Tibial nerve (tissue), 4 donors: ENCODE measurements at regions not wholly inside any gene's neighbourhood (a gene's known extent, or its start where the extent isn't known, plus 50 kb on each side); places are given as distances from the start of the nearest gene placed in this dataset.
"Not testable (repeated sequence)": the region's sequence is repeated elsewhere in the genome, so short reads cannot be mapped to it uniquely, and the experiment has no call there.

Source experiments
- DNase-seq, 2 donors: peaks; one replicate each; pipeline ENCODE4 v3.0.0-alpha.2; 2019; ENCODE audit warnings: low spot score in 2 of 2
- H3K27ac ChIP-seq, 4 donors: fragments of 200-600 bp; sonication (generic) in 3 of 4; one replicate each; pipeline ENCODE4 v1.5.1; 2017 to 2019; ENCODE audit warnings: mild to moderate bottlenecking in 1 of 4
- H3K27me3 ChIP-seq, 2 donors: fragments of 200-600 bp; sonication (generic) in 1 of 2; one replicate each; pipeline versions ENCODE4 v1.5.1 to v1.6.0; 2017 to 2019
- H3K36me3 ChIP-seq, 3 donors: fragments of 200-600 bp; sonication (generic); one replicate each; pipeline ENCODE4 v1.5.1; 2018 to 2019
- H3K4me1 ChIP-seq, 4 donors: fragments of 200-600 bp; sonication (generic) in 3 of 4; one replicate each; pipeline ENCODE4 v1.5.1; 2017 to 2019
- H3K4me3 ChIP-seq, 4 donors: fragments of 200-600 bp; sonication (generic) in 3 of 4; one replicate each; pipeline ENCODE4 v1.5.1; 2017 to 2019; ENCODE audit warnings: mild to moderate bottlenecking in 1 of 4, moderate library complexity in 1 of 4
- H3K9me3 ChIP-seq, 4 donors: fragments of 200-600 bp; sonication (generic) in 3 of 4; one replicate each; pipeline ENCODE4 v1.5.1; 2017 to 2019
- EP300 ChIP-seq, 2 donors: sonication (generic); formaldehyde crosslinking; IDR thresholded peaks; one replicate each; pipeline ENCODE4 v1.6.1; 2017; ENCODE audit warnings: antibody characterized with exemption in 2 of 2, mild to moderate bottlenecking in 1 of 2
- POLR2A ChIP-seq, 2 donors: fragments of 450-650 bp; IDR thresholded peaks; one replicate each; pipeline ENCODE4 v1.6.1; 2017; ENCODE audit warnings: antibody characterized with exemption in 2 of 2, mild to moderate bottlenecking in 2 of 2, moderate library complexity in 2 of 2
- WGBS, 2 donors: methylation state at CpG; one replicate each; pipeline ENCODE4 v1.1.5; 2018; 5-methylcytosine and 5-hydroxymethylcytosine counted together
- TF ChIP-seq, protein P1 (sequence below), 5 experiments: fragments of 200-600 bp in 3 of 5; fragments of 450-650 bp in 2 of 5; sonication (generic) in 3 of 5; IDR thresholded peaks; one replicate each; pipeline ENCODE4 v1.5.1; 2016 to 2019; ENCODE audit warnings: antibody characterized with exemption in 5 of 5, mild to moderate bottlenecking in 3 of 5, moderate library complexity in 2 of 5

- Histone ChIP-seq H3K9me3 (peaks cover 0 to 5% (median 0%) of the 10 kb centered on the region in 4 donors), H3K4me3 (no peak overlapping the region), H3K36me3 (no peaks in the 10 kb centered on the region), H3K27ac (no peak overlapping the region), H3K27me3 (no peaks in the 10 kb centered on the region), H3K4me1 (no peaks in the 10 kb centered on the region)
- TF ChIP-seq EP300 (IDR thresholded peaks at IDR 0.05) = no peak
- TF ChIP-seq, protein P1, sequence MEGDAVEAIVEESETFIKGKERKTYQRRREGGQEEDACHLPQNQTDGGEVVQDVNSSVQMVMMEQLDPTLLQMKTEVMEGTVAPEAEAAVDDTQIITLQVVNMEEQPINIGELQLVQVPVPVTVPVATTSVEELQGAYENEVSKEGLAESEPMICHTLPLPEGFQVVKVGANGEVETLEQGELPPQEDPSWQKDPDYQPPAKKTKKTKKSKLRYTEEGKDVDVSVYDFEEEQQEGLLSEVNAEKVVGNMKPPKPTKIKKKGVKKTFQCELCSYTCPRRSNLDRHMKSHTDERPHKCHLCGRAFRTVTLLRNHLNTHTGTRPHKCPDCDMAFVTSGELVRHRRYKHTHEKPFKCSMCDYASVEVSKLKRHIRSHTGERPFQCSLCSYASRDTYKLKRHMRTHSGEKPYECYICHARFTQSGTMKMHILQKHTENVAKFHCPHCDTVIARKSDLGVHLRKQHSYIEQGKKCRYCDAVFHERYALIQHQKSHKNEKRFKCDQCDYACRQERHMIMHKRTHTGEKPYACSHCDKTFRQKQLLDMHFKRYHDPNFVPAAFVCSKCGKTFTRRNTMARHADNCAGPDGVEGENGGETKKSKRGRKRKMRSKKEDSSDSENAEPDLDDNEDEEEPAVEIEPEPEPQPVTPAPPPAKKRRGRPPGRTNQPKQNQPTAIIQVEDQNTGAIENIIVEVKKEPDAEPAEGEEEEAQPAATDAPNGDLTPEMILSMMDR (IDR thresholded peaks at IDR 0.05) = no peak
- TF ChIP-seq POLR2A (IDR thresholded peaks at IDR 0.05) = no peak
- no peak for DNase-seq
- 50 to 52% methylated on average over 3 of the region's 3 CpGs for WGBS, 2 donors
Observed at GRCh38 chr6:12635813-12636212, 80.8 kb upstream of the PHACTR1 start.

DNA sequence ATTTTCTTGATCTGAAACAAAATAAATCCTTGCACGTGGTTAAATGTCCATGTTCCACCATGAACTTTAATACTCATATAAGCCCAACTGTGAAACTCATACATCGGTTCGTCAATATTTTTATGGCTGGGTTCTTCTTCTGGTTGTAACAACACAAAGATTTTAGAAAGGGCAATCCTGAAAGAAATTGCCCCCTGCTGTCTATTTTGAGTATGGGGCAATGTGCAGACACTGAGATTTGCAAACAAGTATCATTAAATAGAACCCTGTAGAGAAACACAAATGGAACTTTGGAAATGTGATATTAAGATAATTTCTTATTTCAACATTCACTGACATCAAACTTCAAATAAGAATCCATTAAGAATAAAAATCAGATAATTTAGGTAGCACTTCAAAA, 80.2 kb upstream of the PHACTR1 start:
- H3K27ac ChIP-seq = no peak overlapping the region
- DNase-seq = no peak
- WGBS, 2 donors = 82 to 83% methylated on average over 3 of the region's 3 CpGs
- TF ChIP-seq, protein P1 (IDR thresholded peaks at IDR 0.05) = no peak
- TF ChIP-seq POLR2A (IDR thresholded peaks at IDR 0.05) = no peak
- no peak for TF ChIP-seq EP300 (IDR thresholded peaks at IDR 0.05)
- no peak overlapping the region for H3K4me3 ChIP-seq
- H3K27me3 ChIP-seq = no peaks in the 10 kb centered on the region
- H3K9me3 ChIP-seq = peaks cover 0 to 5% (median 0%) of the 10 kb centered on the region in 4 donors
- no peaks in the 10 kb centered on the region for H3K4me1 ChIP-seq
- H3K36me3 ChIP-seq = no peaks in the 10 kb centered on the region

- 27 to 34% methylated on average over 7 of the region's 7 CpGs for WGBS, 2 donors
- Histone ChIP-seq H3K9me3 (peaks cover 0 to 6% (median 3%) of the 10 kb centered on the region in 4 donors), H3K36me3 (no peaks in the 10 kb centered on the region), H3K27me3 (no peaks in the 10 kb centered on the region), H3K4me3 (no peak overlapping the region), H3K4me1 (no peaks in the 10 kb centered on the region), H3K27ac (no peak overlapping the region)
- peak in 1 of 2 donors; percentile 33 for DNase-seq
- no peak for TF ChIP-seq POLR2A (IDR thresholded peaks at IDR 0.05)
- TF ChIP-seq, protein P1 (IDR thresholded peaks at IDR 0.05) = peak; percentile 26 to 51 (median 32)
Observed at GRCh38 chr6:12637960-12638641, 78.5 kb upstream of the PHACTR1 start.

- H3K9me3 ChIP-seq = peaks cover 0 to 6% (median 3%) of the 10 kb centered on the region in 4 donors
- TF ChIP-seq, protein P1 (IDR thresholded peaks at IDR 0.05) = no peak
- TF ChIP-seq EP300 (IDR thresholded peaks at IDR 0.05) (no peak), POLR2A (IDR thresholded peaks at IDR 0.05) (no peak)
- H3K27me3 ChIP-seq = no peaks in the 10 kb centered on the region
- WGBS, 2 donors = 35 to 91% methylated on average over 1 of the region's 1 CpG
- no peak overlapping the region for H3K4me3 ChIP-seq
- H3K27ac ChIP-seq = no peak overlapping the region
- DNase-seq = no peak
- H3K36me3 ChIP-seq = no peaks in the 10 kb centered on the region
- no peaks in the 10 kb centered on the region for H3K4me1 ChIP-seq
Observed at GRCh38 chr6:12640438-12640837, 76.1 kb upstream of the PHACTR1 start.

DNA sequence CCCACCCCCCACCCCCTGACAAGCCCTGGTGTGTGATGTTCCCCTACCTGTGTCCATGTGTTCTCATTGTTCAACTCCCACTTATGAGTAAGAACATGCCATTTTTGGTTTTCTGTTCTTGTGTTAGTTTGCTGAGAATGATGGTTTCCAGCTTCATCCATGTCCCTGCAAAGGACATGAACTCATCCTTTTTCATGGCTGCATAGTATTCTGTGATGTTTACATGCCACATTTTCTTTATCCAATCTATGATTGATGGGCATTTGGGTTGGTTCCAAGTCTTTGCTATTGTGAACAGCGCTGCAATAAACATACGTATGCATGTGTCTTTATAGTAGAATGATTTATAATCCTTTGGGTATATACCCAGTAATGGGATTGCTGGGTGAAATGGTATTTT, 74.8 kb upstream of the PHACTR1 start:
- not testable (repeated sequence) for H3K27ac ChIP-seq, H3K4me3 ChIP-seq
- WGBS, 2 donors = 94 to 95% methylated on average over 2 of the region's 2 CpGs

More for the DNA sequence above, 74.8 kb upstream of the PHACTR1 start:
- not testable (repeated sequence) for H3K36me3 ChIP-seq, DNase-seq, H3K27me3 ChIP-seq, H3K4me1 ChIP-seq, H3K9me3 ChIP-seq
